IMR-90 (cell line): ENCODE measurements at regions not wholly inside any gene's neighbourhood (a gene's known extent, or its start where the extent isn't known, plus 50 kb on each side); places are given as distances from the start of the nearest gene placed in this dataset.

Experiments
- ATAC-seq: fragments of 200-7000 bp; cut with Tn5 transposase; 2 replicates; pipeline ENCODE4 v1.9.1; 2020; ENCODE audit warnings: low read depth, mild to moderate bottlenecking, moderate library complexity
- BruUV-seq: library from RNA; stranded (reverse); fragments of 400-500 nt; replicated peaks from 2 replicates; lab custom pipeline; 2021; lab: Mats Ljungman, UMichigan
- CTCF ChIA-PET: fragments of 300-600 bp; formaldehyde crosslinking; extraction: SDS; loops from one replicate; lab custom pipeline; 2021; ENCODE audit warnings: antibody characterized with exemption; lab: Yijun Ruan, JAX
- POLR2A ChIA-PET: fragments of 300-600 bp; sonication (Branson Sonifier 250); formaldehyde crosslinking; loops from one replicate; lab custom pipeline; 2022; ENCODE audit warnings: antibody characterized with exemption; ENCODE audit not compliant: unreplicated experiment; lab: Charles Lee
- DNase-seq: peaks from one replicate; pipeline ENCODE4 v3.0.0; 2013
- H2AFZ ChIP-seq: replicated peaks from 2 replicates; pipeline ENCODE3; 2013; ENCODE audit warnings: low read length, mild to moderate bottlenecking; ENCODE audit not compliant: poor library complexity
- H2AK5ac ChIP-seq: 2 replicates; pipeline ENCODE4 v1.6.1; 2013; ENCODE audit warnings: low read depth, low read length, inconsistent platforms
- H2AK9ac ChIP-seq: replicated peaks from 2 replicates; pipeline ENCODE3; 2013; ENCODE audit warnings: mild to moderate bottlenecking, low read depth, low read length, moderate library complexity; ENCODE audit not compliant: poor library complexity
- H2BK120ac ChIP-seq: 2 replicates; pipeline ENCODE4 v1.6.1; 2013; ENCODE audit warnings: low read depth, low read length, inconsistent platforms
- H2BK15ac ChIP-seq: 3 replicates; pipeline ENCODE4 v1.6.1; 2013; ENCODE audit warnings: low read depth, low read length, inconsistent platforms
- H2BK20ac ChIP-seq: 2 replicates; pipeline ENCODE4 v1.6.1; 2013; ENCODE audit warnings: low read depth, mild to moderate bottlenecking, inconsistent platforms, low read length, moderate library complexity
- H2BK5ac ChIP-seq: 2 replicates; pipeline ENCODE4 v1.6.1; 2013; ENCODE audit warnings: mild to moderate bottlenecking, low read depth, low read length, inconsistent platforms; ENCODE audit not compliant: poor library complexity, severe bottlenecking
- H3K14ac ChIP-seq: replicated peaks from 2 replicates; pipeline ENCODE4 v1.6.1; 2013; ENCODE audit warnings: low read depth, low read length, inconsistent platforms
- H3K18ac ChIP-seq: 2 replicates; pipeline ENCODE4 v1.6.1; 2013; ENCODE audit warnings: low read depth, low read length, control low read depth
- H3K23ac ChIP-seq: 2 replicates; pipeline ENCODE4 v1.6.1; 2013; ENCODE audit warnings: low read depth, low read length, inconsistent platforms
- H3K27ac ChIP-seq: 2 replicates; pipeline ENCODE4 v1.5.1; 2013; ENCODE audit warnings: mild to moderate bottlenecking, control low read depth, low read length; ENCODE audit not compliant: insufficient read depth
- H3K27me3 ChIP-seq: 2 replicates; pipeline ENCODE4 v1.6.1; 2013; ENCODE audit warnings: low read length; ENCODE audit not compliant: control insufficient read depth, insufficient read depth
- H3K36me3 ChIP-seq: 2 replicates; pipeline ENCODE4 v1.6.1; 2013; ENCODE audit warnings: low read length, mixed read lengths; ENCODE audit not compliant: control insufficient read depth, insufficient read depth
- H3K4ac ChIP-seq: 2 replicates; pipeline ENCODE4 v1.6.1; 2013; ENCODE audit warnings: low read depth, low read length, inconsistent platforms
- H3K4me1 ChIP-seq: 2 replicates; pipeline ENCODE4 v1.6.1; 2013; ENCODE audit warnings: low read length, mixed read lengths; ENCODE audit not compliant: control insufficient read depth, insufficient read depth
- H3K4me2 ChIP-seq: 2 replicates; pipeline ENCODE4 v1.6.1; 2013; ENCODE audit warnings: low read depth, mild to moderate bottlenecking, control low read depth, low read length, moderate library complexity
- H3K4me3 ChIP-seq: 2 replicates; pipeline ENCODE4 v1.5.1; 2013; ENCODE audit warnings: low read depth, mild to moderate bottlenecking, control low read depth, low read length, moderate library complexity; ENCODE audit not compliant: insufficient read depth
- H3K56ac ChIP-seq: 2 replicates; pipeline ENCODE4 v1.6.1; 2013; ENCODE audit warnings: low read length, inconsistent platforms; ENCODE audit not compliant: insufficient read depth; ENCODE audit errors: extremely low read depth
- H3K79me1 ChIP-seq, 2 experiments: 2 replicates each; pipeline ENCODE4 v1.6.1; 2013; ENCODE audit warnings: low read length in 2 of 2, inconsistent platforms in 1 of 2, low read depth in 1 of 2
- H3K9ac ChIP-seq: 2 replicates; pipeline ENCODE4 v1.6.1; 2013; ENCODE audit warnings: low read depth, low read length, control low read depth
- H3K9me1 ChIP-seq: 2 replicates; pipeline ENCODE4 v1.6.1; 2013; ENCODE audit warnings: low read length, inconsistent platforms; ENCODE audit not compliant: insufficient read depth
- H3K9me3 ChIP-seq: 2 replicates; pipeline ENCODE4 v1.6.1; 2013; ENCODE audit warnings: low read length; ENCODE audit not compliant: control insufficient read depth, insufficient read depth
- H4K20me1 ChIP-seq: 2 replicates; pipeline ENCODE4 v1.6.1; 2013; ENCODE audit warnings: low read length, inconsistent platforms; ENCODE audit not compliant: insufficient read depth
- H4K5ac ChIP-seq: 2 replicates; pipeline ENCODE4 v1.6.1; 2013; ENCODE audit warnings: mild to moderate bottlenecking, low read depth, low read length, control low read depth
- H4K8ac ChIP-seq, 2 experiments: 2 replicates each; pipeline ENCODE4 v1.6.1; 2013; ENCODE audit warnings: low read depth in 2 of 2, low read length in 2 of 2, control low read depth in 1 of 2, inconsistent platforms in 1 of 2
- H4K91ac ChIP-seq: 2 replicates; pipeline ENCODE4 v1.6.1; 2013; ENCODE audit warnings: low read depth, low read length, inconsistent platforms; ENCODE audit not compliant: insufficient read depth
- CEBPB ChIP-seq: IDR thresholded peaks from 2 replicates; pipeline ENCODE4 v1.6.1; 2012; ENCODE audit warnings: low read depth, low read length, improper control_type of control experiment
- FOS ChIP-seq: fragments of 150-350 bp; IDR thresholded peaks from 2 replicates; pipeline ENCODE4 v1.6.1; 2016; ENCODE audit warnings: low read depth, low read length
- WGBS, 2 experiments: methylation state at CpG; one replicate each; pipeline versions ENCODE4 v1.1.5 to v1.1.7; 2013; ENCODE audit warnings: missing lambda C conversion rate in 2 of 2; ENCODE audit not compliant: insufficient read length in 1 of 2; ENCODE audit errors: extremely low coverage in 2 of 2; 5-methylcytosine and 5-hydroxymethylcytosine counted together
- dilution Hi-C: fragments of 300-500 bp; cut with HindIII; formaldehyde crosslinking; loops from one replicate; pipeline ENCODE4 v1.14.3; 2018; ENCODE audit warnings: low sequenced_read_pairs; ENCODE audit not compliant: unreplicated experiment
- in situ Hi-C: fragments of 300-500 bp; cut with MboI; formaldehyde crosslinking; loops from 3 replicates; pipeline ENCODE4 v1.14.3; 2019; ENCODE audit warnings: low sequenced_read_pairs, inconsistent platforms, mixed read lengths
- intact Hi-C: fragments of 100-400 bp; cut with micrococcal nuclease; formaldehyde crosslinking; loops from 2 replicates; pipeline ENCODE4 v1.10.0; 2022

DNA sequence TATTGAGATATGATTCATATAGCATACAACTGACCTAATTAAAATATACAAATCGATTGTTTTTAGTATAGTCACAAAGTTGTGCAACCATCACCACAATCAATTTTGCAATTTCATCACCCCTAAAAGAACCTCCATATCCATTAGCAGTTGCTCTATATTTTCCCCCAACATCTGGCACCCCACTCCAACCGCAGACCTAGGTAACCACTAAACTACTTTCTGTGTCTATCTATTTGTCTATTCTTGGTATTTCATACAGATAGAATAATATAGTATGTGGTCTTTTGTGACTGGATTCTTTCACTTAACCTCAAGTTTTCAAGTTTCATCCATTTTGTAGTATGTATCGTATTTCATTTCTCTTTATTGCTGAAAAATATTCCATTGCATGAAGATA lies 126.0 kb upstream of the CRY1 start:
- Histone ChIP-seq H2AFZ (no peak overlapping the region), H4K91ac (no peak overlapping the region), H3K18ac (no peak overlapping the region), H3K27ac (no peak overlapping the region), H3K4me1 (peaks cover 2% of the 10 kb centered on the region; the same call in 1 of the 2 replicates), H2BK20ac (no peak overlapping the region), H2AK5ac (no peak overlapping the region), H3K56ac (no peak overlapping the region), H2BK15ac (no peak overlapping the region), H3K36me3 (no peaks in the 10 kb centered on the region), H3K9me1 (no peaks in the 10 kb centered on the region), H3K27me3 (peaks cover 8% of the 10 kb centered on the region), H3K14ac (no peak overlapping the region), H3K9ac (no peak overlapping the region), H3K4me2 (no peak overlapping the region), H3K79me1 (no peaks in the 10 kb centered on the region), H4K20me1 (no peaks in the 10 kb centered on the region), H3K23ac (no peak overlapping the region), H2BK120ac (no peak overlapping the region), H2AK9ac (no peak overlapping the region), H3K9me3 (no peaks in the 10 kb centered on the region), H2BK5ac (no peak overlapping the region), H4K5ac (no peak overlapping the region), H3K4me3 (no peak overlapping the region), H4K8ac (no peak overlapping the region), H3K4ac (no peak overlapping the region)
- intact Hi-C loops: no loop called here
- POLR2A ChIA-PET: no interaction called here
- TF ChIP-seq CEBPB (peak; percentile 23; the same call in 1 of the 2 replicates), FOS (no peak)
- ATAC-seq (no peak), DNase-seq (no peak)
- in situ Hi-C loops: no loop called here
- BruUV-seq: no TSS peak
- CTCF ChIA-PET: no interaction called here
- dilution Hi-C loops: no loop called here
- WGBS, 2 experiments: no CpG with 5 or more reads among the region's 3 CpGs
